ENCODE measurements at regions not wholly inside any gene's neighbourhood (a gene's known extent, or its start where the extent isn't known, plus 50 kb on each side); places are given as distances from the start of the nearest gene placed in this dataset.
"Not testable (repeated sequence)": the region's sequence is repeated elsewhere in the genome, so short reads cannot be mapped to it uniquely, and the experiment has no call there.

- DNase-seq (ENCODE audit: low spot score), result no peak
Observed at GRCh38 chrX:27136325-27136724, 326.8 kb downstream of the PPP4R3C start.

DNA sequence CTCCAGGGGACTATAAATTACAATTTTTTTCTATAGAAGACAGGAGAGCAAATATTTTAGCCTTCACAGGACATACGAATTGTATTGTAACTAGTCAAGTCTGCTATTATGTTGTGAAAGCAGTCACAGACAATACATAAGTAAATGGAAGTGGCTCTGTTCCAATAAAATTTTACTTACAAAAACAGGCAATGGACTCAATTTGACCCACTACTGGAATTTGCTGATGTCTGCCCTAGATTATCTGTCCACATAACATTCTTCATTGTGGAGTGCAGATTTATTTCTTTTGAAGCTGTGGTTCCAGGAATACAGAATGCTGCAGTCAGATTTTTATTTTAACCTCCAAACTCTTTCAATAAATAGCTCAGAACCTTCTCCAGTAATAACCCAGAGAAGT, 330.3 kb downstream of the PPP4R3C start:
- DNase-seq (ENCODE audit: low spot score), result no peak

- not testable (repeated sequence) for DNase-seq (ENCODE audit: low spot score)
Observed at GRCh38 chrX:27087176-27087575, 376.0 kb downstream of the PPP4R3C start.

GRCh38 chrX:27086237-27086636, 376.9 kb downstream of the PPP4R3C start:
- no peak for DNase-seq (ENCODE audit: low spot score)

- DNase-seq (ENCODE audit: low spot score), result no peak
Observed at GRCh38 chrX:27085346-27085745, 377.8 kb downstream of the PPP4R3C start.

GRCh38 chrX:27078371-27078770, 384.8 kb downstream of the PPP4R3C start:
- DNase-seq (ENCODE audit: low spot score), result no peak

DNA sequence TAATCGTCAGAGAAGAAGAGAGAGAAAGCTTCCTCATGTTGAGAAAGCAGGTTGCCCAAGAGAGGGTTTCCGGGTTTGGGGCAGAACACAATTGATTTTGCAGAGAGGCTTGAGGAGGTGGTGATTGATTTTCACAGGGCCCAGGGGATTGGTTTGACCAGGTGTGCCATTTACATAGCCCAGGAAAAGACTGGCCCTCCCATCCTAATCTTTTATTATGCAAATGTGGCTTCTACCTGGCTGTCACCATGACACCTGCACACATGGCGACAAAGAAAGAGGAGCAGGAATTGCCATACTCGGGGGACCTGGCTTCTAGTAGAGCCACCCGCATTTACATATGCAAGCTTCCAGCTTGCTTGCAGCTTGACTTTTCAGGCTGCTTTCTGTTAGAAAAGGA, 405.3 kb downstream of the PPP4R3C start:
- DNase-seq (ENCODE audit: low spot score), result no peak

DNA sequence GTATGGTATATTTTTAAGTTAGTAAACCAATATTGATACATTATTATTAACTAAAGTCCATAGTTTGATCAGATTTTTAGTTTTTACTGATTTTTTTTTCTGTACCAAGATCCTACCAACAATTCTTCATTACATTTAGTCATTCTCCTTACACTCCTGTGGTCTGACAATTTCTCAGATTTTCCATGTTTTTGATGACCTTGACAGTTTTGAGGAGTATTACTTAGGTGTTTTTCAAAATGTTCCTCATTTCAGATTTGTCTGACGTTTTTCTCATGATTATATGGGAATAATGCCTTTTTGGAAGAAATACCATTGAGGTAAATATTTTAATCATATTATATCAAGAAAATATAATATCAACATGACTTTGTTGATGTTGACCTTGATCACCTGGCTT, 423.8 kb downstream of the PPP4R3C start:
- no peak for DNase-seq (ENCODE audit: low spot score)

DNA sequence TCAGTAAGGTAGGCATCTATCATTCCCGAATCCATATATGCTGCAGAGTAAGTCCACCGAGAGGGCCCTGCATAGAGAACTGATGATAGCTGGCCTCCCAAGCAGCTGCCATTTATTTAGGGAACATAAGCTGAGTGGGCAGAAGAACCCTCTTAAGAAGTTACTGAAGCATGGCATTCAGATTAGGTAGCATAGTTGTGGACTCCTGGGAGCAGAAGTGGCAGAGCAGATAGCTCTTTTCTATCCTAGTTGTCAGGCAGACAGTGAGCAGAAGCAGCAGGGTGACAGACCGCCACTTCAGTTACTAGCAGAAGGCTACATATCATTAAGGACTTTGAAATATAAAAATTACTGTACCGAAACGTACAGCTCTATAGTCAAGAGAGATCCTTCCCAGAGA, 454.7 kb downstream of the PPP4R3C start:
- DNase-seq (ENCODE audit: low spot score), result peak; percentile 27

- no peak for DNase-seq (ENCODE audit: low spot score)
Observed at GRCh38 chrX:26999634-27000033, 463.5 kb downstream of the PPP4R3C start.

DNA sequence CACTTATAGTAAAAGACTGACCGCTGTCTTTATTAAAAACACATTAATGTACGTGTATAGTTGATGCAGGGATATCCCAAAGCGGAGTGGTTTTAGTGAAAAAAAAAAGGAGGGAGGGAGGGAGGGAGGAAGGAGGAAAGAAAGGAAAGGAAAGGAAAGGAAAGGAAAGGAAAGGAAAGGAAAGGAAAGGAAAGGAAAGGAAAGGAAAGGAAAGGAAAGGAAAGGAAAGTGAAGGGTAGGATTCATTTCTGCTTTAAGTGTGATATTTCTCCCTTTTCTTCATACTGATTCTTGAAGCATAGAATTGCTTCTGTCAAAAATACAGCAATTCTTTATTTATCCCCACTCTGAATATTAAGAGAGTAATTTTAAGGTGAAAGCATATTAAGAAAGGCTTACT, 504.9 kb downstream of the PPP4R3C start:
- no peak for DNase-seq (ENCODE audit: low spot score)

GRCh38 chrX:26954029-26954428, 509.1 kb downstream of the PPP4R3C start:
- no peak for DNase-seq (ENCODE audit: low spot score)

DNA sequence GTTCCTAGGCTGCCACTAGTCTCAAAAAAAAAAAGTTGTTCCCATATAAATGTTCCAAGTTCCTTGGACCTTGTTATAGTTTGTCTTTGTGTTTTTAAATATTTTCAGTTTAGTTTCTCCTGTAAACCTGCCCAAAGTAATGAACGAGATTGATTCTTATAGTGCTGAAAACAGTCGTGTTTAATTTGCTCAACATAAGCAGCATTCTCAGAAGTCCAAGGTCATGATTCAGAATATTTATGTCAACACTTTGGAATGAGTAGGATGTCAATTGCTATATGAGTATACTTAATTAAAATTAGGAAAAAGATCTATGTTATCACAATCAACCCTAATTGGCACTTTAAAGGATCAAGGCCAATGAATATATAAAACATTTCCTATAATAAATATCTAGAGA, 510.9 kb downstream of the PPP4R3C start:
- DNase-seq (ENCODE audit: low spot score), result no peak

DNA sequence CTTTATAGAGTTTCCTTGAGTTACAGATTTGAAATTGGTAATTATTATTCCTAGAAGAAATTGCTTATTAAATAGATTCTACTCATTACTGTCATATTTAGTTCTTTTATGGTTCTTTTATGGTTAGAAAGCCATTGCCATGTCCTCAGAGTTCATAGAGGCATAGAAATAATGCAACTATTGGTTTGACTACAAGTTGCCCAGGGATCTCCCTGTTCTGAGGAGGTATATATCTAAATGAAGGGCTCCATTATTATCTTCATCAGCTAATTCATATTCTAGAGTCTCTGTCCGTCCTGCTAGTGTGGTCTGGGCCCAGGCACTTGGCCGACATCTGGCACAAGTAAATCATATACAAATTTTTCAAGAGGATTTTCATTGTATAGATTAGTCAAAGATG, 535.7 kb downstream of the PPP4R3C start:
- DNase-seq (ENCODE audit: low spot score), result no peak

- DNase-seq (ENCODE audit: low spot score), result no peak
Observed at GRCh38 chrX:26925088-26925487, 538.1 kb downstream of the PPP4R3C start.

DNA sequence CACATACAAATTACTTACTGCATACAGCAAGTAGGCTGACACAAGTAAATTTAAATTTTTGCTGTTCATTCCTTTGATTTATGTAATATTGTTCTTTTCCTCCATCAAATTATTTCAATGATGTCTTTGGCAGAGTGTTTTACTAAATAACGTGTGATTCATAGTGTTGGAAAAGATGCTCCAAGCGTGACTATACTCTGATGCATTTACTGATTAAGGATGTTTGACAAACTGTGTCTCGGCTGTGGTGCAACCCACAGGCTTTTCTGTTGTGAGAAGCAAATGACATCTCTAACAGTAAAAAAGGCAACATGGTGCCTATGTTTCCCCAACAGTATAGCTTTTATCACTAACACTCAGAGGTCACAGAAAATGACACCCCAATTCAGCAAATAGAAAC, 540.9 kb downstream of the PPP4R3C start:
- no peak for DNase-seq (ENCODE audit: low spot score)

DNA sequence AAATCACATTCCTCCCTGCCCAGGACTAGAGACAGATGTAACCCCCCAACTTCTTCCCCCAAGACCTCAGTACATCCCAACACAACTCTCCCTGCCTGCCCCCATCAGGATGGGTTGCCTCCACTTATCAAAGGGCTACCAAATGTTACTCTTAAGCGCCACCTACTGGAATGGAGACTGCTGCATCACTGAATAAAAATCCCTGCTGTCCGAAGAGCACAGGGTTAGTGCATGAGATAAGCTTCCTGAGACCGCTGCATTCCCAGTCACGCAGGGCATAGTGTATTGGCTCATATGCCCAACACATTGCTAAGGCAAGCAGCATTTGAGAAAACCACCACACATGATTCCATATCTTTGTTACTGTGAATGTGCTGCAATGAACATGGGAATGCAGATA, 544.5 kb downstream of the PPP4R3C start:
- DNase-seq (ENCODE audit: low spot score), result peak; percentile 39

- DNase-seq (ENCODE audit: low spot score), result no peak
Observed at GRCh38 chrX:26916991-26917390, 546.1 kb downstream of the PPP4R3C start.

DNA sequence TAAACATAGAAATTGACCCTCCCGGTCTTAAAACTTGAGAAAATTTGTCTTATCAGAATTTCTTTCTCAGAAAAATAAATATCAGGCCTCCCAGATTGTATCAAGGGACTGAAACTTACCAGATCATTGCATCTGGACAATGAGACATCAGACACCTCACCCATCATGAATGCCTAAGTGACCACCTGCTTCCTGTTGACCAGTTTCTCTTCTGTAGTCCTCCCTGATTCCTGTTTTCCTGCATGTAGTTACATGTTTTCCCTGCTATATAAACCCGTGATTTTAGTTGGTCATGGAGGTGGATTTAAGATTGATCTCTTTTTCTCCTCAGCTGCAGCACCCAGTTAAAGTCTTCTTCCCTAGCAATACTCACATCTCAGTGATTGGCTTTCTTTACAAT, 548.1 kb downstream of the PPP4R3C start:
- DNase-seq (ENCODE audit: low spot score), result no peak

- no peak for DNase-seq (ENCODE audit: low spot score)
Observed at GRCh38 chrX:26914232-26914631, 548.9 kb downstream of the PPP4R3C start.

DNA sequence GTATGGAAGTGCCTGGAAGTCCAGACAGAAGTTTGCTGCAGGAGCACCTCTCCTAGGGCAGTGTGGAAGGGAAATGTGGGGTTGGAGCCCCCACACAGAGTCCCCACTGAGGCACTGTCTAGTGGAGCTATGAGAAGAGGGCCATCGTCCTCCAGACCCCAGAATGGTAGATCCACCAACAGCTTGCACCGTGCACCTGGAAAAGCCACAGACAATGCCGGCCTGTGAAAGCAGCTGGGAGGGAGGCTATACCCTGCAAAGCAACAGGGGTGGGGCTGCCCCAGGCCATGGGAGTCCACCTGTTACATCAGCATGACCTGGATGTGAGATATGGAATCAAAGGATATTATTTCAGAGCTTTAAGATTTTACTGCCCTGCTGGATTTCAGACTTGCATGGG, 551.4 kb downstream of the PPP4R3C start:
- DNase-seq (ENCODE audit: low spot score), result not testable (repeated sequence)

- DNase-seq (ENCODE audit: low spot score), result no peak
Observed at GRCh38 chrX:26909728-26910127, 553.4 kb downstream of the PPP4R3C start.

GRCh38 chrX:26908218-26908617, 554.9 kb downstream of the PPP4R3C start:
- DNase-seq (ENCODE audit: low spot score), result no peak

- DNase-seq (ENCODE audit: low spot score), result no peak
Observed at GRCh38 chrX:26889574-26889973, 573.6 kb downstream of the PPP4R3C start.

DNA sequence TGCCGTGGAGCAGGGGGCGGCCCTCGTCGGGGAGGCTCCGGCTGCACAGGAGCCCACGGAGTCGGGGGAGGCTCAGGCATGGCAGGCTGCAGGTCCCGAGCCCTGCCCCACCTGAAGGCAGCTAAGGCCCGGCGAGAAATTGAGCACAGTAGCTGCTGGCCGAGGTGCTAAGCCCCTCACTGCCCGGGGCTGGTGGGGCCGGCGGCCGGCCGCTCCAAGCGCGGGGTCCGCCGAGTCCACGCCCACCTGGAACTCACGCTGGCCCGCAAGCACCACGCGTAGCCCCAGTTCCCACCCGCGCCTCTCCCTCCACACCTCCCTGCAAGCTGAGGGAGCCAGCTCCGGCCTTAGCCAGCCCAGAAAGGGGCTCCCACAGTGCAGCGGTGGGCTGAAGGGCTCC, 589.4 kb downstream of the PPP4R3C start:
- DNase-seq (ENCODE audit: low spot score), result no peak
